NCI-H524 treated with DMSO at 0.1 percent for 48 hours (cell line): ENCODE measurements at regions not wholly inside any gene's neighbourhood (a gene's known extent, or its start where the extent isn't known, plus 50 kb on each side); places are given as distances from the start of the nearest gene placed in this dataset.
"Not testable (repeated sequence)": the region's sequence is repeated elsewhere in the genome, so short reads cannot be mapped to it uniquely, and the experiment has no call there.

Experiments
- DNase-seq: peaks from one replicate; lab custom pipeline; 2025; lab: John Stamatoyannopoulos, UW

GRCh38 chr6:28658475-28659249, 133.0 kb downstream of the GPX5 start:
- no peak for DNase-seq

GRCh38 chr6:28659250-28659566, 133.5 kb downstream of the GPX5 start:
- DNase-seq = no peak

- DNase-seq = no peak
Observed at GRCh38 chr6:28661097-28661713, 135.5 kb downstream of the GPX5 start.

GRCh38 chr6:28664870-28665396, 139.3 kb downstream of the GPX5 start:
- DNase-seq = no peak

- no peak for DNase-seq
Observed at GRCh38 chr6:28673417-28673786, 147.7 kb downstream of the GPX5 start.

- DNase-seq = peak; percentile 42
Observed at GRCh38 chr6:28673787-28674671, 148.3 kb downstream of the GPX5 start.

- DNase-seq = no peak
Observed at GRCh38 chr6:28675600-28675999, 149.9 kb downstream of the GPX5 start.

- no peak for DNase-seq
Observed at GRCh38 chr6:28682542-28682941, 156.9 kb downstream of the GPX5 start.

- not testable (repeated sequence) for DNase-seq
Observed at GRCh38 chr6:28682956-28683685, 157.4 kb downstream of the GPX5 start.

GRCh38 chr6:28683945-28684538, 158.4 kb downstream of the GPX5 start:
- DNase-seq = no peak

- DNase-seq = not testable (repeated sequence)
Observed at GRCh38 chr6:28685960-28686359, 160.3 kb downstream of the GPX5 start.

- not testable (repeated sequence) for DNase-seq
Observed at GRCh38 chr6:28686446-28687027, 160.9 kb downstream of the GPX5 start.

- DNase-seq = not testable (repeated sequence)
Observed at GRCh38 chr6:28687309-28687981, 161.8 kb downstream of the GPX5 start.

GRCh38 chr6:28691991-28692390, 166.3 kb downstream of the GPX5 start:
- not testable (repeated sequence) for DNase-seq

GRCh38 chr6:28693033-28693750, 167.5 kb downstream of the GPX5 start:
- no peak for DNase-seq

- no peak for DNase-seq
Observed at GRCh38 chr6:28693751-28694443, 168.2 kb downstream of the GPX5 start.

GRCh38 chr6:28695715-28696114, 170.0 kb downstream of the GPX5 start:
- no peak for DNase-seq

- DNase-seq = no peak
Observed at GRCh38 chr6:28696167-28696566, 170.5 kb downstream of the GPX5 start.

- no peak for DNase-seq
Observed at GRCh38 chr6:28696682-28697081, 171.0 kb downstream of the GPX5 start.
